ENCODE measurements at regions not wholly inside any gene's neighbourhood (a gene's known extent, or its start where the extent isn't known, plus 50 kb on each side); places are given as distances from the start of the nearest gene placed in this dataset.

DNA sequence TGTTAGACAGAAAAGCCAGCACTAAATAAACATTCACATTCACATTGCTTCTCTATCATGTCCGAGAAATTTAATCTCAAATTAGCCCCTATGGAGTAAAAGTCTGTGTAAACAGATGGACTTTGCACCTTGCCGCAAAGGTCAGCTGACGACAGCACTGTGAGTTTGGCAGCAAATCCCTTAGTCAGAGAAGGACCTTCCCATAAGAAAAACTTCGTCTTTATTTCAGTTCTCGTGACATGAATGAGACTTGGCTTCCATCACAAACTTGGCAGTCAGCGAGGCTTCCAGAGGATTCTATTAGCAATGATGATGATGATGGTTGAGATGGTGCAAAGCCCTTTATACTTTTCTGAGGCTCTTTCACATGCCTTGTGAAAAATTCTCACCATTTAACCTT is 133.7 kb upstream of the IFNGR1 start:
- no peaks in the 10 kb centered on the region for H3K23me2 ChIP-seq (ENCODE audit: low read depth, low read length)
- no peak overlapping the region for H2AFZ ChIP-seq (ENCODE audit: low read length)
- no peak overlapping the region for H4K8ac ChIP-seq (ENCODE audit: extremely low read depth, insufficient read depth, low read length)
- H3K9me3 ChIP-seq (ENCODE audit: insufficient read depth in 2 of 2, low read depth in 1 of 2, low read length in 1 of 2), result no peaks in the 10 kb centered on the region
- H3K9ac ChIP-seq (replicated peaks in 1 of 4; ENCODE audit: extremely low read depth in 1 of 4, low read depth in 3 of 4, low read length in 3 of 4), result no peak overlapping the region
- H3K56ac ChIP-seq (replicated peaks; ENCODE audit: insufficient read length, low read depth, low read length), result no peak overlapping the region
- H3K23ac ChIP-seq (ENCODE audit: insufficient read length), result no peak overlapping the region
- H2BK15ac ChIP-seq (ENCODE audit: low read length), result no peak overlapping the region
- FAIRE-seq (no peak), DNase-seq (ENCODE audit: low read depth in 1 of 2, low spot score in 2 of 2) (no peak)
- H2BK120ac ChIP-seq (replicated peaks; ENCODE audit: low read depth, low read length), result no peak overlapping the region
- H3K4me2 ChIP-seq (ENCODE audit: insufficient read depth in 1 of 2, low read depth in 2 of 2, low read length in 2 of 2), result no peak overlapping the region
- H3K14ac ChIP-seq (ENCODE audit: insufficient read length), result no peak overlapping the region
- no peaks in the 10 kb centered on the region for H4K20me1 ChIP-seq (replicated peaks in 1 of 2; ENCODE audit: control insufficient read depth in 1 of 2, insufficient read depth in 2 of 2, low read length in 2 of 2)
- H3K27ac ChIP-seq (ENCODE audit: low read depth, low read length), result no peak overlapping the region
- TF ChIP-seq TCF12 (IDR thresholded peaks at IDR 0.05; ENCODE audit: low read depth, low read length) (no peak), SAP30 (IDR thresholded peaks at IDR 0.05; ENCODE audit: insufficient read depth, insufficient replicate concordance, low read length) (no peak)
- TF ChIP-seq, protein P1, sequence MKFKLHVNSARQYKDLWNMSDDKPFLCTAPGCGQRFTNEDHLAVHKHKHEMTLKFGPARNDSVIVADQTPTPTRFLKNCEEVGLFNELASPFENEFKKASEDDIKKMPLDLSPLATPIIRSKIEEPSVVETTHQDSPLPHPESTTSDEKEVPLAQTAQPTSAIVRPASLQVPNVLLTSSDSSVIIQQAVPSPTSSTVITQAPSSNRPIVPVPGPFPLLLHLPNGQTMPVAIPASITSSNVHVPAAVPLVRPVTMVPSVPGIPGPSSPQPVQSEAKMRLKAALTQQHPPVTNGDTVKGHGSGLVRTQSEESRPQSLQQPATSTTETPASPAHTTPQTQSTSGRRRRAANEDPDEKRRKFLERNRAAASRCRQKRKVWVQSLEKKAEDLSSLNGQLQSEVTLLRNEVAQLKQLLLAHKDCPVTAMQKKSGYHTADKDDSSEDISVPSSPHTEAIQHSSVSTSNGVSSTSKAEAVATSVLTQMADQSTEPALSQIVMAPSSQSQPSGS (IDR thresholded peaks at IDR 0.05; ENCODE audit: low read length), result no peak
- no peaks in the 10 kb centered on the region for H3K79me2 ChIP-seq (ENCODE audit: control insufficient read depth in 1 of 2, insufficient read depth in 2 of 2, low read length in 2 of 2)
- ChIA-PET POLR2A (ENCODE audit: partially characterized antibody) (no interaction called here), CTCF (ENCODE audit: partially characterized antibody) (interaction anchor here (1.6 to 2.2 kb wide), 2 partner anchors 11 to 39 kb away, joined by 6 read pairs; no protein-coding TSS in a partner anchor)
- H3K36me3 ChIP-seq (ENCODE audit: control insufficient read depth in 2 of 4, insufficient read depth in 4 of 4, low read length in 3 of 4), result no peaks in the 10 kb centered on the region
- 98% methylated on average over 6 of the region's 6 CpGs; no CpG with 5 or more reads in 1 of the 2 experiments for WGBS, 2 experiments (ENCODE audit: extremely low coverage in 1 of 2, insufficient coverage in 1 of 2, insufficient read length in 1 of 2, insufficient replicate concordance in 2 of 2, low coverage in 1 of 2, low lambda C conversion rate in 2 of 2, missing lambda C conversion rate in 1 of 2)
- H2AK5ac ChIP-seq (ENCODE audit: low read depth, low read length), result no peak overlapping the region
- peaks cover 0 to 2% (median 0%) of the 10 kb centered on the region in 4 experiments; a peak in 1 of 7 replicates for H3K4me1 ChIP-seq (replicated peaks in 1 of 4; ENCODE audit: control insufficient read depth in 3 of 4, insufficient read depth in 4 of 4, low read length in 3 of 4)
- H2BK5ac ChIP-seq (ENCODE audit: low read depth, low read length), result no peak overlapping the region
- no peak overlapping the region for H2BK20ac ChIP-seq (ENCODE audit: low read length)
- no peak overlapping the region for H3K4ac ChIP-seq (replicated peaks; ENCODE audit: insufficient read length, low read depth, low read length)
- no peaks in the 10 kb centered on the region for H3K27me3 ChIP-seq (replicated peaks in 1 of 4; ENCODE audit: control insufficient read depth in 3 of 4, extremely low read depth in 1 of 4, insufficient read depth in 3 of 4, low read length in 3 of 4)
- no peak overlapping the region for H3K18ac ChIP-seq (ENCODE audit: extremely low read depth, low read length)
- H2BK12ac ChIP-seq (ENCODE audit: low read depth, low read length), result no peak overlapping the region
- H3K79me1 ChIP-seq (ENCODE audit: low read depth, low read length), result no peaks in the 10 kb centered on the region
- no peak overlapping the region for H3K4me3 ChIP-seq (ENCODE audit: extremely low read depth in 1 of 4, insufficient read depth in 2 of 4, low read depth in 3 of 4, low read length in 4 of 4)
- no peak overlapping the region for H4K5ac ChIP-seq (ENCODE audit: insufficient read length, low read depth, low read length)
- no peak overlapping the region for H4K91ac ChIP-seq (replicated peaks; ENCODE audit: insufficient read length, low read length)

All from H1 (cell line).